ENCODE measurements at regions not wholly inside any gene's neighbourhood (a gene's known extent, or its start where the extent isn't known, plus 50 kb on each side); places are given as distances from the start of the nearest gene placed in this dataset.

DNA sequence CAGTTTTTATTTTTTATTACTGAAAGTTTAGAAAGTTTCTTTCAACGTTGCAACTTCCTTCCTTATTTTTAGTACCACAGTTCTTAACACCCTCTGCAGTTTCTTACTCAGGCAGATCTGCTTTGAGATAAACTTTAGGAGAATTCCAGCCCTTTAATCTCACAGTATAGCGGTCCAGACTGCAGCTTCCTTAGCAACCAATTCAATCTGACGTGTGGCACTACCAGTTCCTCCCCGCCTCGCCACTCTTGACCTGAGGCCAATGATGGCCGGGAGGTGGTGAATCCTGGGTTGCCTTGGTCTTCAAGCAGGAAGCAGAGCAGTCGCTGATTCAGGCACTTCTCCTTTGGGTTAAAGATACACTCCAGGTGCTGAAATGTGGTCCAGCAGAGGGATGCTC, 334.3 kb upstream of the TRPC7 start:
- no peaks in the 10 kb centered on the region for H3K9me3 Mint-ChIP-seq
- no peak overlapping the region for H3K4me3 Mint-ChIP-seq
- DNase-seq (ENCODE audit: low read depth, low spot score) = no peak
- no peaks in the 10 kb centered on the region for H3K36me3 Mint-ChIP-seq (ENCODE audit: low read depth)
- H3K4me1 Mint-ChIP-seq = no peaks in the 10 kb centered on the region
- TF ChIP-seq, protein P1, sequence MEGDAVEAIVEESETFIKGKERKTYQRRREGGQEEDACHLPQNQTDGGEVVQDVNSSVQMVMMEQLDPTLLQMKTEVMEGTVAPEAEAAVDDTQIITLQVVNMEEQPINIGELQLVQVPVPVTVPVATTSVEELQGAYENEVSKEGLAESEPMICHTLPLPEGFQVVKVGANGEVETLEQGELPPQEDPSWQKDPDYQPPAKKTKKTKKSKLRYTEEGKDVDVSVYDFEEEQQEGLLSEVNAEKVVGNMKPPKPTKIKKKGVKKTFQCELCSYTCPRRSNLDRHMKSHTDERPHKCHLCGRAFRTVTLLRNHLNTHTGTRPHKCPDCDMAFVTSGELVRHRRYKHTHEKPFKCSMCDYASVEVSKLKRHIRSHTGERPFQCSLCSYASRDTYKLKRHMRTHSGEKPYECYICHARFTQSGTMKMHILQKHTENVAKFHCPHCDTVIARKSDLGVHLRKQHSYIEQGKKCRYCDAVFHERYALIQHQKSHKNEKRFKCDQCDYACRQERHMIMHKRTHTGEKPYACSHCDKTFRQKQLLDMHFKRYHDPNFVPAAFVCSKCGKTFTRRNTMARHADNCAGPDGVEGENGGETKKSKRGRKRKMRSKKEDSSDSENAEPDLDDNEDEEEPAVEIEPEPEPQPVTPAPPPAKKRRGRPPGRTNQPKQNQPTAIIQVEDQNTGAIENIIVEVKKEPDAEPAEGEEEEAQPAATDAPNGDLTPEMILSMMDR (conservative IDR thresholded peaks at IDR 0.05) = no peak
- H3K27me3 Mint-ChIP-seq (ENCODE audit: low read depth) = peaks cover 14% of the 10 kb centered on the region
- H3K27ac Mint-ChIP-seq (ENCODE audit: unreplicated experiment) = no peak overlapping the region

- Mint-ChIP-seq H3K27ac (ENCODE audit: unreplicated experiment) (no peak overlapping the region), H3K27me3 (ENCODE audit: low read depth) (peaks cover 14% of the 10 kb centered on the region), H3K4me3 (no peak overlapping the region), H3K36me3 (ENCODE audit: low read depth) (no peaks in the 10 kb centered on the region), H3K9me3 (no peaks in the 10 kb centered on the region), H3K4me1 (no peaks in the 10 kb centered on the region)
- TF ChIP-seq, protein P1 (conservative IDR thresholded peaks at IDR 0.05) = no peak
- DNase-seq (ENCODE audit: low read depth, low spot score) = no peak
Observed at GRCh38 chr5:136698970-136699369, 333.6 kb upstream of the TRPC7 start.

DNA sequence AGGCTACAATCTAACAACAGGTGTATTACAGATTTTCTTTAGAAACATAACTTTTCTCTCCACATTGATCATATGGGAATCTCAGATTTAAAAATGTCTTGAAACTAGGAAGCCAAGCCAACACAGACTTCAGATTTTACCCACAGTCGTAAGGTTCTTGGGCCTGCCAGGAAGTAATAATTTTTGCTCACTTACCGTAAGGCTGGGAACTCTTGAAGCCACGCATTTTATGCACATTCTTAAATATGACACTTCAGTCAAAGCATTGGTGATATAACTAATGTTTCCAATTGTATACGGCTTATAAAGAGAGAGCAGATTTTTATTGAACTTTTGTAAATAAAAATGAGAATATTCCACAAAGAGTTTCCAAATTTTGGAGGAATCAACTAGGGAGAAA, 328.9 kb upstream of the TRPC7 start:
- TF ChIP-seq, protein P1 (conservative IDR thresholded peaks at IDR 0.05) = no peak
- H3K4me1 Mint-ChIP-seq = no peaks in the 10 kb centered on the region
- peaks cover 14% of the 10 kb centered on the region for H3K27me3 Mint-ChIP-seq (ENCODE audit: low read depth)
- no peak overlapping the region for H3K27ac Mint-ChIP-seq (ENCODE audit: unreplicated experiment)
- DNase-seq (ENCODE audit: low read depth, low spot score) = no peak
- no peak overlapping the region for H3K4me3 Mint-ChIP-seq
- H3K9me3 Mint-ChIP-seq = no peaks in the 10 kb centered on the region
- no peaks in the 10 kb centered on the region for H3K36me3 Mint-ChIP-seq (ENCODE audit: low read depth)

- Mint-ChIP-seq H3K27ac (ENCODE audit: unreplicated experiment) (no peak overlapping the region), H3K4me3 (no peak overlapping the region), H3K27me3 (ENCODE audit: low read depth) (peaks cover 3% of the 10 kb centered on the region), H3K4me1 (no peaks in the 10 kb centered on the region), H3K36me3 (ENCODE audit: low read depth) (peaks cover 4% of the 10 kb centered on the region), H3K9me3 (peaks cover 15% of the 10 kb centered on the region)
- TF ChIP-seq, protein P1 (conservative IDR thresholded peaks at IDR 0.05) = no peak
- DNase-seq (ENCODE audit: low read depth, low spot score) = no peak
Observed at GRCh38 chr5:136689552-136689951, 324.2 kb upstream of the TRPC7 start.

DNA sequence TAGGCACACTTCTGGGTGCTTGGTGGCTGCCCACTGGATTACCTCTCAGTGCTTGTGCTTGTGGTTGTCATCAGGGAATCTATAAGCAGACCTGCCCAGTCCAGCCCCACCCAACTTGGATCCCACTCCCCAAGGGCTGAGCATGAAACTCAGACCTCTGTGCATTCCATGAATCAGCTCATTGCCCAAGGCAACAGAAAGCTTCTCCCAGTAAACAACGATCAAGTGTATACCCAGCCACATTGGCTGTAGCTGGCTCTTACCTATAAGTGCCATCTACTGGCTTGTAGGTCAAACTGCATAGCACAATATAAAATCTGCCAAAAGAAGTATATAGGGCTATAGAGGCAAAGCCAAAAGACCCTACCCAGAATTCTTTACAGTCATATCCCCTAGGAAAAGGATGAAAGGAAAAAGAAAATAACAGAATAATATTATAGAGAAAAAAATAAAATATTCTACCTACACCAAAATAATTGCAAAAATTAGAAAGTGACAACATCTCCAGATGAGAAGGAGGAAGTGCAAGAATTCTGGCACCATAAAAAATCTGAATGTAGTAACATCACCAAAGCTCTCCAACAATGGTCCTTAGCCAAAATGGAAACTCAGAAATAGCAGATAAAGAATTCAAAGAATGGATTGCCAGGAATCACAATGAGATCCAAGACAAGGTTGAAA, 321.0 kb upstream of the TRPC7 start:
- TF ChIP-seq, protein P1 (conservative IDR thresholded peaks at IDR 0.05) = peak; percentile 63
- Mint-ChIP-seq H3K4me1 (no peaks in the 10 kb centered on the region), H3K27me3 (ENCODE audit: low read depth) (peaks cover 6% of the 10 kb centered on the region), H3K9me3 (peaks cover 18% of the 10 kb centered on the region), H3K4me3 (no peak overlapping the region), H3K27ac (ENCODE audit: unreplicated experiment) (no peak overlapping the region), H3K36me3 (ENCODE audit: low read depth) (peaks cover 4% of the 10 kb centered on the region)
- no peak for DNase-seq (ENCODE audit: low read depth, low spot score)

All from neural crest cell (in vitro differentiated cells).